ENCODE measurements at regions not wholly inside any gene's neighbourhood (a gene's known extent, or its start where the extent isn't known, plus 50 kb on each side); places are given as distances from the start of the nearest gene placed in this dataset.

GRCh38 chr2:33810046-33810835 lies 211.1 kb upstream of the FAM98A start:
- TF ChIP-seq CTCF (IDR thresholded peaks at IDR 0.05) (no peak), POLR2A (IDR thresholded peaks at IDR 0.05) (no peak)
